Progenitor cell of endocrine pancreas (in vitro differentiated cells): ENCODE measurements at regions not wholly inside any gene's neighbourhood (a gene's known extent, or its start where the extent isn't known, plus 50 kb on each side); places are given as distances from the start of the nearest gene placed in this dataset.

Experiments used
- DNase-seq: peaks from one replicate; pipeline ENCODE4 v3.0.0; 2021; ENCODE audit warnings: low spot score; ENCODE audit not compliant: unreplicated experiment
- H3K27ac Mint-ChIP-seq: 2 replicates; pipeline ENCODE4 v1.8.0; 2021; ENCODE audit warnings: mild to moderate bottlenecking, moderate library complexity, mixed read lengths
- H3K27me3 Mint-ChIP-seq: 2 replicates; pipeline ENCODE4 v1.8.0; 2021; ENCODE audit warnings: mixed read lengths
- H3K36me3 Mint-ChIP-seq: 2 replicates; pipeline ENCODE4 v1.8.0; 2022; ENCODE audit warnings: mixed read lengths; ENCODE audit not compliant: insufficient read depth
- H3K4me1 Mint-ChIP-seq: 2 replicates; pipeline ENCODE4 v1.8.0; 2021; ENCODE audit warnings: low read depth, mixed read lengths
- H3K4me3 Mint-ChIP-seq: 2 replicates; pipeline ENCODE4 v1.8.0; 2021; ENCODE audit warnings: low read depth, mild to moderate bottlenecking, moderate library complexity, mixed read lengths
- H3K9me3 Mint-ChIP-seq: 2 replicates; pipeline ENCODE4 v1.8.0; 2021; ENCODE audit warnings: low read depth, mixed read lengths
- CTCF ChIP-seq: fragments of 200-600 bp; sonication (generic); IDR thresholded peaks from one replicate; pipeline ENCODE4 v1.5.0; 2021; ENCODE audit warnings: antibody characterized with exemption, mild to moderate bottlenecking; ENCODE audit not compliant: unreplicated experiment

GRCh38 chr4:129335276-129335675 is 239.3 kb downstream of the C4orf33 start:
- no peak for DNase-seq
- Mint-ChIP-seq H3K36me3 (no peaks in the 10 kb centered on the region), H3K27me3 (no peaks in the 10 kb centered on the region), H3K27ac (no peak overlapping the region), H3K9me3 (no peaks in the 10 kb centered on the region), H3K4me3 (no peak overlapping the region), H3K4me1 (peaks cover 8% of the 10 kb centered on the region)
- TF ChIP-seq CTCF = no peak

- H3K27ac Mint-ChIP-seq = no peak overlapping the region
- H3K36me3 Mint-ChIP-seq = no peaks in the 10 kb centered on the region
Observed at GRCh38 chr4:129335818-129336217, 239.9 kb downstream of the C4orf33 start.

GRCh38 chr4:129336457-129337227 is 240.7 kb downstream of the C4orf33 start:
- H3K27ac Mint-ChIP-seq = no peak overlapping the region
- no peaks in the 10 kb centered on the region for H3K27me3 Mint-ChIP-seq
- no peaks in the 10 kb centered on the region for H3K9me3 Mint-ChIP-seq
- no peak overlapping the region for H3K4me3 Mint-ChIP-seq
- H3K36me3 Mint-ChIP-seq = no peaks in the 10 kb centered on the region
- DNase-seq = no peak
- H3K4me1 Mint-ChIP-seq = peaks cover 8% of the 10 kb centered on the region
- no peak for TF ChIP-seq CTCF

More at GRCh38 chr4:129335818-129336217, 239.9 kb downstream of the C4orf33 start:
- H3K9me3 Mint-ChIP-seq = no peaks in the 10 kb centered on the region
- no peak overlapping the region for H3K4me3 Mint-ChIP-seq
- H3K27me3 Mint-ChIP-seq = no peaks in the 10 kb centered on the region
- TF ChIP-seq CTCF = no peak
- H3K4me1 Mint-ChIP-seq = peaks cover 8% of the 10 kb centered on the region
- DNase-seq = no peak

GRCh38 chr4:129337228-129337620 is 241.3 kb downstream of the C4orf33 start:
- no peak for TF ChIP-seq CTCF
- no peaks in the 10 kb centered on the region for H3K27me3 Mint-ChIP-seq
- H3K9me3 Mint-ChIP-seq = no peaks in the 10 kb centered on the region
- DNase-seq = no peak
- no peak overlapping the region for H3K27ac Mint-ChIP-seq
- H3K4me3 Mint-ChIP-seq = no peak overlapping the region
- H3K36me3 Mint-ChIP-seq = no peaks in the 10 kb centered on the region
- peaks cover 8% of the 10 kb centered on the region for H3K4me1 Mint-ChIP-seq

GRCh38 chr4:129342819-129343408 is 247.0 kb downstream of the C4orf33 start:
- TF ChIP-seq CTCF = no peak
- Mint-ChIP-seq H3K4me1 (no peaks in the 10 kb centered on the region), H3K9me3 (no peaks in the 10 kb centered on the region), H3K27me3 (no peaks in the 10 kb centered on the region), H3K27ac (no peak overlapping the region), H3K4me3 (no peak overlapping the region), H3K36me3 (no peaks in the 10 kb centered on the region)
- DNase-seq = no peak
